Tibial nerve (tissue), 4 donors: ENCODE measurements at regions not wholly inside any gene's neighbourhood (a gene's known extent, or its start where the extent isn't known, plus 50 kb on each side); places are given as distances from the start of the nearest gene placed in this dataset.

Source experiments
- EP300 ChIP-seq, 2 donors: sonication (generic); formaldehyde crosslinking; IDR thresholded peaks; one replicate each; pipeline ENCODE4 v1.6.1; 2017; ENCODE audit warnings: antibody characterized with exemption in 2 of 2, mild to moderate bottlenecking in 1 of 2
- POLR2A ChIP-seq, 2 donors: fragments of 450-650 bp; IDR thresholded peaks; one replicate each; pipeline ENCODE4 v1.6.1; 2017; ENCODE audit warnings: antibody characterized with exemption in 2 of 2, mild to moderate bottlenecking in 2 of 2, moderate library complexity in 2 of 2
- TF ChIP-seq, protein P1 (sequence below), 5 experiments: fragments of 200-600 bp in 3 of 5; fragments of 450-650 bp in 2 of 5; sonication (generic) in 3 of 5; IDR thresholded peaks; one replicate each; pipeline ENCODE4 v1.5.1; 2016 to 2019; ENCODE audit warnings: antibody characterized with exemption in 5 of 5, mild to moderate bottlenecking in 3 of 5, moderate library complexity in 2 of 5

DNA sequence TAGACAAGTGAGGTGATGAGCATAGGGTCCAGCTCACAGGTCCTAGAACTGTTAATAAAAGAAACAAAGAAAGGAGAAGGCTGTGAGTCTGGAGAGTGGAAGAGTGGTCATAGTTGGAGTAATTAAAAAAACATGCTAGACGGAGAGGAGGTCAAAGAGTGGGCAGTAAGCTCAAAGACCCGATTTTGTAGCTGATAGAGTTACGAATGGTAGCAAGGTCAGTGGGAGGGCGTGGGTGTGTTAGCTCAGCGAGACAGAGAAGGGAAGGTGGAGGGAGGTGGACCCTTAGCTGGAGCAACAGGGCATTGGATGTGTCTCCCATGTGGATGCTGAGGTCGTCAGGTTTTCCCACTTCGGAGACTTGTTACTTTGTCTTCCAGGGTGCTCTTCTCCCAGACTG is 431.7 kb downstream of the CDH26 start:
- TF ChIP-seq, protein P1, sequence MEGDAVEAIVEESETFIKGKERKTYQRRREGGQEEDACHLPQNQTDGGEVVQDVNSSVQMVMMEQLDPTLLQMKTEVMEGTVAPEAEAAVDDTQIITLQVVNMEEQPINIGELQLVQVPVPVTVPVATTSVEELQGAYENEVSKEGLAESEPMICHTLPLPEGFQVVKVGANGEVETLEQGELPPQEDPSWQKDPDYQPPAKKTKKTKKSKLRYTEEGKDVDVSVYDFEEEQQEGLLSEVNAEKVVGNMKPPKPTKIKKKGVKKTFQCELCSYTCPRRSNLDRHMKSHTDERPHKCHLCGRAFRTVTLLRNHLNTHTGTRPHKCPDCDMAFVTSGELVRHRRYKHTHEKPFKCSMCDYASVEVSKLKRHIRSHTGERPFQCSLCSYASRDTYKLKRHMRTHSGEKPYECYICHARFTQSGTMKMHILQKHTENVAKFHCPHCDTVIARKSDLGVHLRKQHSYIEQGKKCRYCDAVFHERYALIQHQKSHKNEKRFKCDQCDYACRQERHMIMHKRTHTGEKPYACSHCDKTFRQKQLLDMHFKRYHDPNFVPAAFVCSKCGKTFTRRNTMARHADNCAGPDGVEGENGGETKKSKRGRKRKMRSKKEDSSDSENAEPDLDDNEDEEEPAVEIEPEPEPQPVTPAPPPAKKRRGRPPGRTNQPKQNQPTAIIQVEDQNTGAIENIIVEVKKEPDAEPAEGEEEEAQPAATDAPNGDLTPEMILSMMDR (IDR thresholded peaks at IDR 0.05) = no peak
- no peak for TF ChIP-seq EP300 (IDR thresholded peaks at IDR 0.05)
- TF ChIP-seq POLR2A (IDR thresholded peaks at IDR 0.05) = no peak
